ENCODE measurements at regions not wholly inside any gene's neighbourhood (a gene's known extent, or its start where the extent isn't known, plus 50 kb on each side); places are given as distances from the start of the nearest gene placed in this dataset.
"Not testable (repeated sequence)": the region's sequence is repeated elsewhere in the genome, so short reads cannot be mapped to it uniquely, and the experiment has no call there.

GRCh38 chr5:57072218-57072892, 101.5 kb upstream of the GPBP1 start:
- Histone ChIP-seq H3K4me1 (no peaks in the 10 kb centered on the region), H3K9me3 (no peaks in the 10 kb centered on the region), H3K27ac (no peak overlapping the region), H3K4me3 (no peak overlapping the region), H3K27me3 (no peaks in the 10 kb centered on the region), H3K36me3 (ENCODE audit: low read depth, missing control alignments) (no peaks in the 10 kb centered on the region)
- WGBS, 2 donors: 54 to 62% methylated on average over 3 of the region's 3 CpGs
- intact Hi-C loops (cut with DNase I; ENCODE audit: low total_unique reads): no loop called here
- TF ChIP-seq CTCF (IDR thresholded peaks at IDR 0.05) (no peak), POLR2A (IDR thresholded peaks at IDR 0.05) (no peak)
- no peak for DNase-seq

GRCh38 chr5:57082441-57083067, 91.3 kb upstream of the GPBP1 start:
- no peak overlapping the region for H3K27ac ChIP-seq
- intact Hi-C loops (cut with DNase I; ENCODE audit: low total_unique reads): no loop called here
- TF ChIP-seq POLR2A (IDR thresholded peaks at IDR 0.05) (no peak), CTCF (IDR thresholded peaks at IDR 0.05) (peak in 2 of 3 experiments; percentile 33 to 36)
- H3K4me3 ChIP-seq: no peak overlapping the region
- no peak for DNase-seq
- no peaks in the 10 kb centered on the region for H3K4me1 ChIP-seq
- 92 to 97% methylated on average over 7 of the region's 7 CpGs for WGBS, 2 donors
- no peaks in the 10 kb centered on the region for H3K9me3 ChIP-seq
- no peaks in the 10 kb centered on the region for H3K36me3 ChIP-seq (ENCODE audit: low read depth, missing control alignments)
- no peaks in the 10 kb centered on the region for H3K27me3 ChIP-seq

DNA sequence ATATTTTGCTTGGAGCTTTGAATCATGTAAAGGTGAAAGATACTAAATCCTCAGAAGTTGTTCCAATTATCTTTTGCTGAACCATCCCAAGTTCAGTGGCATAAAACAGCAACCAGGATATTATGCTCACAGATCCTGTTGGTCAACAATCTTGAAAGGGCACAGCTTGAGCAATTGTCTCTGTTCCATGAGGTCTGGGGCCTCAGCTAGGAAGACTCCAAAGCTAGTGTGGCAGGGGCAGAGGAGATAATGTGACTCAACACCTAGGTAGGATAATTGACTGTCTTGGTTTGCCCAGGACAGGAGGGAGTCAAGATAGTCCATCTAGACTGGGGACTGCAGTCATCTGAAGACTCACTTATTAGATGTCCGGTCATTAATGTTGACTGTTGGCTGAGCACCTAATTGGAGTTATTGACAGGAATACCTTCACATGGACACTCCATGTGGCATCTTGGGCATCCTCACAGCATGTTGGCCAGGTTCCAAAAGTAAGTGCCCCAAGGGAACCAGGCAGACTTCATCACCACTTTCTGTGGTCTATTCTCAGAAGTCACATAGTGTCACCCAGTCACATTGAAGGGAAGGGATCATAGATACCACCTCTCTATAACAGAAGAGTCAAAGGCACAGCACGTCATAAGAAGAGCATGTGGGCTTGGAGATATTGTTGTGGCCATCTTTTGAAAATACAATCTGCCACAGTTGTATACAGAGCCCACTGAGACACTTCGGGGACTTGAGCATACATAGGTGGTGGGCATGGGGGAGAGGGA, 88.4 kb upstream of the GPBP1 start:
- H3K27ac ChIP-seq: no peak overlapping the region
- H3K4me1 ChIP-seq: no peaks in the 10 kb centered on the region
- no peak overlapping the region for H3K4me3 ChIP-seq
- DNase-seq: no peak
- WGBS, 2 donors: 75 to 93% methylated on average over 3 of the region's 3 CpGs
- no peaks in the 10 kb centered on the region for H3K36me3 ChIP-seq (ENCODE audit: low read depth, missing control alignments)
- TF ChIP-seq CTCF (IDR thresholded peaks at IDR 0.05) (no peak), POLR2A (IDR thresholded peaks at IDR 0.05) (no peak)
- intact Hi-C loops (cut with DNase I; ENCODE audit: low total_unique reads): no loop called here
- no peaks in the 10 kb centered on the region for H3K27me3 ChIP-seq
- no peaks in the 10 kb centered on the region for H3K9me3 ChIP-seq

DNA sequence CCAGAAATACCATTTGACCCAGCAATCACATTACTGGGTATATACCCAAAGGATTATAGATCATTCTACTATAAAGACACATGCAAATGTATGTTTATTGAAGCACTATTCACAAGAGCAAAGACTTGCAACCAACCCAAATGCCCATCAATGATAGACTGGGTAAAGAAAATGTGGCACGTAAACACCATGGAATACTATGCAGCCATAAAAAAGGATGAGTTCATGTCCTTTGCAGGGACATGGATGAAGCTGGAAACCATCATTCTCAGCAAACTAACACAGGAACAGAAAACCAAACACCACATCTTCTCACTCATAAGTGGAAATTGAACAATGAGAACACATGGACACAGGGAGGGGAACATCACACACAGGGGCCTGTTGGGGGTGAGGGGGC, 85.9 kb upstream of the GPBP1 start:
- 91 to 95% methylated on average over 1 of the region's 1 CpG for WGBS, 2 donors
- H3K36me3 ChIP-seq (ENCODE audit: low read depth, missing control alignments); H3K4me1 ChIP-seq; H3K4me3 ChIP-seq; DNase-seq; intact Hi-C loops (cut with DNase I; ENCODE audit: low total_unique reads); H3K9me3 ChIP-seq; H3K27me3 ChIP-seq; H3K27ac ChIP-seq: not testable (repeated sequence)
